CD14-positive monocyte (primary cell): ENCODE measurements at regions not wholly inside any gene's neighbourhood (a gene's known extent, or its start where the extent isn't known, plus 50 kb on each side); places are given as distances from the start of the nearest gene placed in this dataset. TPM values are rescaled to one million over a fixed set of nuclear protein-coding genes. Genes with fewer than 3 reads are reported as not detected.

Source experiments
- DNase-seq, 3 donors: peaks; one replicate each; pipeline ENCODE4 v3.0.0-alpha.2; 2011 to 2022
- H2AFZ ChIP-seq: 2 replicates; pipeline ENCODE4 v1.6.0; 2012; ENCODE audit warnings: mild to moderate bottlenecking, low read depth, low read length, inconsistent platforms; ENCODE audit not compliant: insufficient read depth, poor library complexity, severe bottlenecking
- H3K27ac ChIP-seq, 2 donors: 1 replicate in 1 of 2; 2 replicates in 1 of 2; pipeline ENCODE4 v1.5.1; 2012 to 2013; ENCODE audit warnings: low read length in 2 of 2, control low read depth in 1 of 2, inconsistent platforms in 1 of 2, low read depth in 1 of 2, mild to moderate bottlenecking in 1 of 2
- H3K27me3 ChIP-seq, 2 donors: one replicate each; pipeline versions ENCODE4 v1.6.0 to v1.6.1; 2011 to 2013; ENCODE audit warnings: low read length in 2 of 2; ENCODE audit not compliant: control insufficient read depth in 2 of 2, insufficient read depth in 2 of 2
- H3K36me3 ChIP-seq, 2 donors: replicated peaks in 1 of 2; 1 replicate in 1 of 2; 2 replicates in 1 of 2; pipeline versions ENCODE4 v1.5.1 to v1.6.1; 2012 to 2013; ENCODE audit warnings: low read length in 2 of 2, control low read depth in 1 of 2, inconsistent platforms in 1 of 2, mild to moderate bottlenecking in 1 of 2; ENCODE audit not compliant: insufficient read depth in 2 of 2, control insufficient read depth in 1 of 2
- H3K4me1 ChIP-seq, 2 donors: 1 replicate in 1 of 2; 2 replicates in 1 of 2; pipeline versions ENCODE4 v1.5.1 to v1.6.1; 2012 to 2013; ENCODE audit warnings: low read length in 2 of 2, control low read depth in 1 of 2, inconsistent platforms in 1 of 2, mild to moderate bottlenecking in 1 of 2, moderate library complexity in 1 of 2; ENCODE audit not compliant: insufficient read depth in 2 of 2, control insufficient read depth in 1 of 2
- H3K4me2 ChIP-seq: replicated peaks from 2 replicates; pipeline ENCODE3; 2012; ENCODE audit warnings: low read length, moderate library complexity, mild to moderate bottlenecking; ENCODE audit not compliant: poor library complexity, severe bottlenecking; ENCODE audit errors: extremely low read depth
- H3K4me3 ChIP-seq, 3 experiments: fragments of 200-600 bp in 1 of 3; sonication (generic) in 1 of 3; replicated peaks in 1 of 3; 1 replicate in 2 of 3; 2 replicates in 1 of 3; pipeline ENCODE4 v1.5.1; 2011 to 2013; ENCODE audit warnings: low read length in 3 of 3, mild to moderate bottlenecking in 3 of 3, control low read depth in 2 of 3, low read depth in 2 of 3, inconsistent platforms in 1 of 3, moderate library complexity in 1 of 3
- H3K79me2 ChIP-seq: 2 replicates; pipeline ENCODE4 v1.6.0; 2012; ENCODE audit warnings: mild to moderate bottlenecking, control low read depth, inconsistent platforms, low read length, moderate library complexity; ENCODE audit not compliant: insufficient read depth
- H3K9ac ChIP-seq: 2 replicates; pipeline ENCODE4 v1.6.0; 2017; ENCODE audit warnings: low read length, mild to moderate bottlenecking; ENCODE audit not compliant: insufficient read depth, poor library complexity, severe bottlenecking
- H3K9me3 ChIP-seq, 2 donors: replicated peaks in 1 of 2; 1 replicate in 1 of 2; 2 replicates in 1 of 2; pipeline versions ENCODE4 v1.5.1 to v1.6.1; 2012 to 2013; ENCODE audit warnings: low read length in 2 of 2, control low read depth in 1 of 2; ENCODE audit not compliant: control insufficient read depth in 1 of 2, insufficient read depth in 1 of 2
- H4K20me1 ChIP-seq: 2 replicates; pipeline ENCODE4 v1.6.0; 2012; ENCODE audit warnings: mild to moderate bottlenecking, low read length, control low read depth, moderate library complexity; ENCODE audit not compliant: insufficient read depth
- H3K27ac Mint-ChIP-seq, 7 donors: one replicate each; pipeline ENCODE4 v1.8.0; 2020; ENCODE audit warnings: mild to moderate bottlenecking in 7 of 7, mixed read lengths in 7 of 7, moderate library complexity in 6 of 7, inconsistent platforms in 2 of 7
- H3K27me3 Mint-ChIP-seq, 3 donors: one replicate each; pipeline ENCODE4 v1.8.0; 2021 to 2022; ENCODE audit warnings: low read depth in 3 of 3, mild to moderate bottlenecking in 3 of 3, mixed read lengths in 3 of 3, moderate library complexity in 3 of 3, inconsistent platforms in 1 of 3
- H3K36me3 Mint-ChIP-seq, 2 donors: one replicate each; pipeline ENCODE4 v1.8.0; 2020; ENCODE audit warnings: mixed read lengths in 2 of 2, inconsistent platforms in 1 of 2, mild to moderate bottlenecking in 1 of 2
- H3K4me1 Mint-ChIP-seq: one replicate; pipeline ENCODE4 v1.8.0; 2020; ENCODE audit warnings: mild to moderate bottlenecking, mixed read lengths
- H3K4me3 Mint-ChIP-seq, 2 donors: one replicate each; pipeline ENCODE4 v1.8.0; 2020; ENCODE audit warnings: mild to moderate bottlenecking in 2 of 2, mixed read lengths in 2 of 2, moderate library complexity in 1 of 2
- H3K9me3 Mint-ChIP-seq, 7 donors: one replicate each; pipeline ENCODE4 v1.8.0; 2020 to 2022; ENCODE audit warnings: mixed read lengths in 7 of 7, mild to moderate bottlenecking in 6 of 7, moderate library complexity in 6 of 7, inconsistent platforms in 2 of 7
- CTCF ChIP-seq: fragments of 200-600 bp; IDR thresholded peaks from one replicate; pipeline ENCODE4 v1.8.0; 2022; ENCODE audit warnings: antibody characterized with exemption, mild to moderate bottlenecking
- WGBS: methylation state at CpG from one replicate; pipeline ENCODE4 v1.1.5; 2013; ENCODE audit warnings: missing lambda C conversion rate; ENCODE audit not compliant: insufficient coverage; 5-methylcytosine and 5-hydroxymethylcytosine counted together
- intact Hi-C, 2 donors: fragments of 100-400 bp; cut with micrococcal nuclease; formaldehyde crosslinking; loops; one replicate each; pipeline versions ENCODE4 v1.15.0 to v1.15.1; 2023
- small RNA-seq: library from RNA; depleted of rRNA; stranded (forward); fragments of <200 nt; gene quantifications from one replicate; pipeline ENCODE3, GENCODE V24; 2012; ENCODE audit warnings: low read depth; ENCODE audit not compliant: insufficient read length

DNA sequence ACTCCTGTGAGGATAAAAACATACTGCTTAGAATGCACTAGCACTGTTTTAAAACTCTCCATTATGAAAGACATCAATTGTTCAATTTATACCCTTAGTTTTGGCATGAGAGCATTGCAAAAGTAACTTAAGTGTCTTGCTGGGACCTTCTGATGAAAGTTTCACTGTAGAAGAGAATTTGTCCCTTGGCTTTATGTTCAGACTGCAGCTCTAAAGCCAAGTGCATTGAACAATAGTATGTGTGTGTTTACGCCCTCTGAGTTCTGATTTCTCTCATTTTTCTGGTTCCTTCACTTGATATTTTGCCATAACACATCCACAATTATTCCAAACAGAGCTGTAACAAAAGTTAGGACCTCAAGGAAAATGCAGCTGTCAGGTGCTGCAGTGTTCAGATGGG, 474.6 kb downstream of the DISC1 start:
- Histone ChIP-seq H3K79me2 (no peaks in the 10 kb centered on the region), H4K20me1 (no peaks in the 10 kb centered on the region), H3K4me1 (no peaks in the 10 kb centered on the region), H3K4me3 (no peak overlapping the region), H3K27ac (no peak overlapping the region), H3K36me3 (no peaks in the 10 kb centered on the region), H2AFZ (no peak overlapping the region), H3K4me2 (no peak overlapping the region), H3K9me3 (peaks cover 0 to 19% of the 10 kb centered on the region in 2 donors), H3K9ac (no peak overlapping the region), H3K27me3 (no peaks in the 10 kb centered on the region)
- Mint-ChIP-seq H3K36me3 (no peaks in the 10 kb centered on the region), H3K27ac (no peak overlapping the region), H3K4me1 (no peaks in the 10 kb centered on the region), H3K9me3 (peaks cover 5 to 17% (median 11%) of the 10 kb centered on the region in 7 donors), H3K4me3 (no peak overlapping the region), H3K27me3 (peaks cover 1 to 7% (median 1%) of the 10 kb centered on the region in 3 donors)
- no peak for TF ChIP-seq CTCF
- no peak for DNase-seq
- intact Hi-C loops = no loop called here
- WGBS = no CpG with 5 or more reads among the region's 1 CpG

GRCh38 chr1:232096751-232097150, 470.2 kb downstream of the DISC1 start:
- no peak for TF ChIP-seq CTCF
- Mint-ChIP-seq H3K4me3 (peak overlapping the region in 1 of 2 donors; percentile 31), H3K9me3 (peaks cover 5 to 16% (median 12%) of the 10 kb centered on the region in 7 donors), H3K27me3 (peaks cover 0 to 2% (median 1%) of the 10 kb centered on the region in 3 donors), H3K27ac (no peak overlapping the region), H3K36me3 (no peaks in the 10 kb centered on the region), H3K4me1 (no peaks in the 10 kb centered on the region)
- DNase-seq = no peak
- H3K9ac ChIP-seq = no peak overlapping the region
- no peaks in the 10 kb centered on the region for H3K36me3 ChIP-seq
- no peak overlapping the region for H2AFZ ChIP-seq
- no peaks in the 10 kb centered on the region for H3K79me2 ChIP-seq
- no peaks in the 10 kb centered on the region for H4K20me1 ChIP-seq
- no peak overlapping the region for H3K27ac ChIP-seq
- H3K4me2 ChIP-seq = no peak overlapping the region
- no peaks in the 10 kb centered on the region for H3K27me3 ChIP-seq
- H3K4me3 ChIP-seq = no peak overlapping the region
- H3K9me3 ChIP-seq = peaks cover 0 to 19% of the 10 kb centered on the region in 2 donors
- no peaks in the 10 kb centered on the region for H3K4me1 ChIP-seq
- intact Hi-C loops = no loop called here
- WGBS = 93% methylated on average over 2 of the region's 3 CpGs

Small RNA genes lying in the stretch of these regions (small RNA-seq; reads per million reads assigned to genes)
- gene BX323014.1 (not detected), gene RN7SL299P (not detected)
